Adrenal gland (tissue), 5 donors: ENCODE measurements at regions not wholly inside any gene's neighbourhood (a gene's known extent, or its start where the extent isn't known, plus 50 kb on each side); places are given as distances from the start of the nearest gene placed in this dataset.

Source experiments
- POLR2A ChIP-seq, 2 donors: fragments of 450-650 bp; IDR thresholded peaks; one replicate each; pipeline ENCODE4 v1.6.1; 2017; ENCODE audit warnings: antibody characterized with exemption in 2 of 2, mild to moderate bottlenecking in 2 of 2, moderate library complexity in 1 of 2
- TF ChIP-seq, protein P1 (sequence below), 6 experiments: fragments of 450-650 bp in 4 of 6; fragments of 200-600 bp in 2 of 6; sonication (generic) in 1 of 6; IDR thresholded peaks; 1 replicate in 5 of 6; 2 replicates in 1 of 6; pipeline versions ENCODE4 v1.5.1 to v1.8.0; 2016 to 2021; ENCODE audit warnings: antibody characterized with exemption in 6 of 6, mild to moderate bottlenecking in 2 of 6, moderate library complexity in 1 of 6
- donor health status: DM: no; HTN: no; CAD: no.

DNA sequence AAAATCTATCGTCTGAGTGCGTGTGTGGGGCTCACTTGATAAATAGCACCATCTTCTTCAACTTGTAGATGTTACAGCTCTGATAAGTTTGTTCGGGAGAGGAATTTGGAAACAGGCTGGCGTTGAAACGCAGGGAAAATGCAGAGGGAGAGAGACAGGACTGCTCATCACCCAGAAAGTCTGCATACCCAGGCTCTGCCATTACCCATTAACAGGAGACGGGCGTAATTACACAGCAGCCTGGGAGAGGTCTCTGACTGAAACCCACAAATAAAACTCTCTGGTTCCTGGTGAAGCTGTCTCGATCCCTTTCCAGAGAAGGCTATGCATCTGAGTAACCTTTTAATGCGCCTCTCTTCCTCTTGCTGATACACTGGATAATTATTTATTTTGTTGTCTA lies 547.3 kb downstream of the BCL11B start:
- TF ChIP-seq POLR2A (IDR thresholded peaks at IDR 0.05), result no peak
- TF ChIP-seq, protein P1, sequence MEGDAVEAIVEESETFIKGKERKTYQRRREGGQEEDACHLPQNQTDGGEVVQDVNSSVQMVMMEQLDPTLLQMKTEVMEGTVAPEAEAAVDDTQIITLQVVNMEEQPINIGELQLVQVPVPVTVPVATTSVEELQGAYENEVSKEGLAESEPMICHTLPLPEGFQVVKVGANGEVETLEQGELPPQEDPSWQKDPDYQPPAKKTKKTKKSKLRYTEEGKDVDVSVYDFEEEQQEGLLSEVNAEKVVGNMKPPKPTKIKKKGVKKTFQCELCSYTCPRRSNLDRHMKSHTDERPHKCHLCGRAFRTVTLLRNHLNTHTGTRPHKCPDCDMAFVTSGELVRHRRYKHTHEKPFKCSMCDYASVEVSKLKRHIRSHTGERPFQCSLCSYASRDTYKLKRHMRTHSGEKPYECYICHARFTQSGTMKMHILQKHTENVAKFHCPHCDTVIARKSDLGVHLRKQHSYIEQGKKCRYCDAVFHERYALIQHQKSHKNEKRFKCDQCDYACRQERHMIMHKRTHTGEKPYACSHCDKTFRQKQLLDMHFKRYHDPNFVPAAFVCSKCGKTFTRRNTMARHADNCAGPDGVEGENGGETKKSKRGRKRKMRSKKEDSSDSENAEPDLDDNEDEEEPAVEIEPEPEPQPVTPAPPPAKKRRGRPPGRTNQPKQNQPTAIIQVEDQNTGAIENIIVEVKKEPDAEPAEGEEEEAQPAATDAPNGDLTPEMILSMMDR (IDR thresholded peaks at IDR 0.05), result no peak
